Gastrocnemius medialis (tissue), 4 donors: ENCODE measurements at regions not wholly inside any gene's neighbourhood (a gene's known extent, or its start where the extent isn't known, plus 50 kb on each side); places are given as distances from the start of the nearest gene placed in this dataset.

Source experiments
- POLR2A ChIP-seq, 2 donors: fragments of 450-650 bp; IDR thresholded peaks; one replicate each; pipeline ENCODE4 v1.6.1; 2017; ENCODE audit warnings: antibody characterized with exemption in 2 of 2, mild to moderate bottlenecking in 2 of 2, moderate library complexity in 2 of 2
- TF ChIP-seq, protein P1 (sequence below), 5 experiments: fragments of 450-650 bp in 3 of 5; fragments of 200-600 bp in 2 of 5; sonication (generic) in 2 of 5; IDR thresholded peaks in 4 of 5; conservative IDR thresholded peaks in 1 of 5; 1 replicate in 4 of 5; 2 replicates in 1 of 5; pipeline ENCODE4 v1.5.1; 2016 to 2019; ENCODE audit warnings: antibody characterized with exemption in 5 of 5, mild to moderate bottlenecking in 3 of 5, moderate library complexity in 3 of 5

- TF ChIP-seq POLR2A (IDR thresholded peaks at IDR 0.05) = no peak
- TF ChIP-seq, protein P1, sequence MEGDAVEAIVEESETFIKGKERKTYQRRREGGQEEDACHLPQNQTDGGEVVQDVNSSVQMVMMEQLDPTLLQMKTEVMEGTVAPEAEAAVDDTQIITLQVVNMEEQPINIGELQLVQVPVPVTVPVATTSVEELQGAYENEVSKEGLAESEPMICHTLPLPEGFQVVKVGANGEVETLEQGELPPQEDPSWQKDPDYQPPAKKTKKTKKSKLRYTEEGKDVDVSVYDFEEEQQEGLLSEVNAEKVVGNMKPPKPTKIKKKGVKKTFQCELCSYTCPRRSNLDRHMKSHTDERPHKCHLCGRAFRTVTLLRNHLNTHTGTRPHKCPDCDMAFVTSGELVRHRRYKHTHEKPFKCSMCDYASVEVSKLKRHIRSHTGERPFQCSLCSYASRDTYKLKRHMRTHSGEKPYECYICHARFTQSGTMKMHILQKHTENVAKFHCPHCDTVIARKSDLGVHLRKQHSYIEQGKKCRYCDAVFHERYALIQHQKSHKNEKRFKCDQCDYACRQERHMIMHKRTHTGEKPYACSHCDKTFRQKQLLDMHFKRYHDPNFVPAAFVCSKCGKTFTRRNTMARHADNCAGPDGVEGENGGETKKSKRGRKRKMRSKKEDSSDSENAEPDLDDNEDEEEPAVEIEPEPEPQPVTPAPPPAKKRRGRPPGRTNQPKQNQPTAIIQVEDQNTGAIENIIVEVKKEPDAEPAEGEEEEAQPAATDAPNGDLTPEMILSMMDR (IDR thresholded peaks at IDR 0.05 in 4 of 5, conservative IDR thresholded peaks at IDR 0.05 in 1 of 5) = no peak
These were observed 346.3 kb upstream of the POU3F1 start for GRCh38 chr1:38392861-38393260.
